ENCODE measurements at regions not wholly inside any gene's neighbourhood (a gene's known extent, or its start where the extent isn't known, plus 50 kb on each side); places are given as distances from the start of the nearest gene placed in this dataset.

DNA sequence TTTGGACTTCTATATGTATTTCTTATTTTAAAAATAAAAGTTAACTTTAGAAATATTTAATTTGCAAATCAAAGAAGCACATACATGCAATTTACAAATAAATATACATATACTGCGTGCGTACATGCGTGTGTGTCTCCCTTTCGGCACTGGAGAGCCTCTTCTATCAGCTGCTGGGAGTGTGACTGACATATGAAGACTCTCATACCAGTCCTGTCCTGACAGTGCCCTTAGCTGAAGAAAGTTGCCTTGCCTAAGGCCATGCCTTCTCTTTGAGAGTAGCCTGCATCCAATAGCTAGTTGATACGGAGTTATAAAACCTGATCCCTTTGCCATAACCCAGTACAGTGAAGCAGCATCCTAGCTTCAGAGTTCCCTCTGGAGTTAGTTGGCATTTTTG lies 282.4 kb upstream of the NEGR1 start:
- no CpG with 5 or more reads among the region's 5 CpGs for whole genome bisulfite sequencing (ENCODE audit: insufficient coverage, insufficient read length)
- Histone ChIP-seq H3K4me1 (ENCODE audit: control insufficient read depth, insufficient read depth, low read length) (no peaks in the 10 kb centered on the region), H3K36me3 (ENCODE audit: control insufficient read depth, insufficient read depth, low read length) (no peaks in the 10 kb centered on the region), H3K9me3 (ENCODE audit: control insufficient read depth, insufficient read depth, low read length) (no peaks in the 10 kb centered on the region), H3K4me3 (ENCODE audit: low read length) (no peak overlapping the region), H3K27ac (ENCODE audit: low read length) (no peak overlapping the region), H3K27me3 (ENCODE audit: control insufficient read depth, insufficient read depth, low read length) (no peaks in the 10 kb centered on the region)
- no peak for DNase-seq (ENCODE audit: low read depth, low spot score)

GRCh38 chr1:72557446-72558049 lies 275.2 kb upstream of the NEGR1 start:
- Histone ChIP-seq H3K4me1 (ENCODE audit: control insufficient read depth, insufficient read depth, low read length) (peaks cover 2% of the 10 kb centered on the region; the same call in 1 of the 2 replicates), H3K36me3 (ENCODE audit: control insufficient read depth, insufficient read depth, low read length) (no peaks in the 10 kb centered on the region), H3K4me3 (ENCODE audit: low read length) (no peak overlapping the region), H3K9me3 (ENCODE audit: control insufficient read depth, insufficient read depth, low read length) (no peaks in the 10 kb centered on the region), H3K27me3 (ENCODE audit: control insufficient read depth, insufficient read depth, low read length) (no peaks in the 10 kb centered on the region), H3K27ac (ENCODE audit: low read length) (no peak overlapping the region)
- DNase-seq (ENCODE audit: low read depth, low spot score), result peak; percentile 16
- no CpG with 5 or more reads among the region's 1 CpG for WGBS (ENCODE audit: insufficient coverage, insufficient read length)

- Histone ChIP-seq H3K9me3 (ENCODE audit: control insufficient read depth, insufficient read depth, low read length) (no peaks in the 10 kb centered on the region), H3K4me3 (ENCODE audit: low read length) (no peak overlapping the region), H3K27ac (ENCODE audit: low read length) (no peak overlapping the region), H3K4me1 (ENCODE audit: control insufficient read depth, insufficient read depth, low read length) (no peaks in the 10 kb centered on the region; the same call in 1 of the 2 replicates), H3K27me3 (ENCODE audit: control insufficient read depth, insufficient read depth, low read length) (no peaks in the 10 kb centered on the region), H3K36me3 (ENCODE audit: control insufficient read depth, insufficient read depth, low read length) (no peaks in the 10 kb centered on the region)
- DNase-seq (ENCODE audit: low read depth, low spot score), result no peak
- WGBS (ENCODE audit: insufficient coverage, insufficient read length), result no CpG with 5 or more reads among the region's 1 CpG
Observed at GRCh38 chr1:72547412-72547811, 265.1 kb upstream of the NEGR1 start.

DNA sequence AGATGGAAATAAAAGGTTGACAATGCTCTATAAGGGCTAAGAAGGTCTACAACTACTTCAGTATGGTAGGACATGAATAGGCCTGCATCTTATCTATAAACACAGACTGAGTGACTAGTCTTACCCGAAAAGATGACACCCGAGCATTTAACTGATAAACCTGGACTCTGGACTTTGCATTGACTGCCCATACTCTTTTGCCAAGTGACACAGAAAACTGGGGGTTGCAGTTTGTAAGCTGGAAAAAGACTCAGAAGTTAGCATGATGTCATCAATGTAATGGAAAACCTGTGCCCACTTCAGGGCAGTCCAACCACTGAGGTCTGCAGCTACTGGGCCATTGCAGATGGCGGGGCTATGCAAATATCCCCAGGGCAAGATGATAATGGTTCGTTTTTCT lies 258.3 kb upstream of the NEGR1 start:
- no peaks in the 10 kb centered on the region for H3K27me3 ChIP-seq (ENCODE audit: control insufficient read depth, insufficient read depth, low read length)
- no peaks in the 10 kb centered on the region for H3K9me3 ChIP-seq (ENCODE audit: control insufficient read depth, insufficient read depth, low read length)
- no peaks in the 10 kb centered on the region for H3K4me1 ChIP-seq (ENCODE audit: control insufficient read depth, insufficient read depth, low read length)
- no peak overlapping the region for H3K27ac ChIP-seq (ENCODE audit: low read length)
- H3K4me3 ChIP-seq (ENCODE audit: low read length), result no peak overlapping the region
- no peaks in the 10 kb centered on the region for H3K36me3 ChIP-seq (ENCODE audit: control insufficient read depth, insufficient read depth, low read length)
- DNase-seq (ENCODE audit: low read depth, low spot score), result no peak
- no CpG with 5 or more reads among the region's 4 CpGs for WGBS (ENCODE audit: insufficient coverage, insufficient read length)

GRCh38 chr1:72535470-72535869 lies 253.1 kb upstream of the NEGR1 start:
- DNase-seq (ENCODE audit: low read depth, low spot score), result no peak
- WGBS (ENCODE audit: insufficient coverage, insufficient read length), result no CpG with 5 or more reads among the region's 2 CpGs
- Histone ChIP-seq H3K27ac (ENCODE audit: low read length) (no peak overlapping the region), H3K4me1 (ENCODE audit: control insufficient read depth, insufficient read depth, low read length) (no peaks in the 10 kb centered on the region), H3K9me3 (ENCODE audit: control insufficient read depth, insufficient read depth, low read length) (no peaks in the 10 kb centered on the region), H3K36me3 (ENCODE audit: control insufficient read depth, insufficient read depth, low read length) (no peaks in the 10 kb centered on the region), H3K4me3 (ENCODE audit: low read length) (no peak overlapping the region), H3K27me3 (ENCODE audit: control insufficient read depth, insufficient read depth, low read length) (no peaks in the 10 kb centered on the region)

GRCh38 chr1:72530646-72531045 lies 248.3 kb upstream of the NEGR1 start:
- no peak for DNase-seq (ENCODE audit: low read depth, low spot score)
- no peaks in the 10 kb centered on the region for H3K27me3 ChIP-seq (ENCODE audit: control insufficient read depth, insufficient read depth, low read length)
- H3K4me1 ChIP-seq (ENCODE audit: control insufficient read depth, insufficient read depth, low read length), result no peaks in the 10 kb centered on the region
- H3K27ac ChIP-seq (ENCODE audit: low read length), result no peak overlapping the region
- no peaks in the 10 kb centered on the region for H3K9me3 ChIP-seq (ENCODE audit: control insufficient read depth, insufficient read depth, low read length)
- WGBS (ENCODE audit: insufficient coverage, insufficient read length), result no CpG with 5 or more reads among the region's 1 CpG
- H3K4me3 ChIP-seq (ENCODE audit: low read length), result no peak overlapping the region
- no peaks in the 10 kb centered on the region for H3K36me3 ChIP-seq (ENCODE audit: control insufficient read depth, insufficient read depth, low read length)

GRCh38 chr1:72526926-72527325 lies 244.6 kb upstream of the NEGR1 start:
- no peak overlapping the region for H3K27ac ChIP-seq (ENCODE audit: low read length)
- no peak for DNase-seq (ENCODE audit: low read depth, low spot score)
- no peaks in the 10 kb centered on the region for H3K9me3 ChIP-seq (ENCODE audit: control insufficient read depth, insufficient read depth, low read length)
- H3K36me3 ChIP-seq (ENCODE audit: control insufficient read depth, insufficient read depth, low read length), result no peaks in the 10 kb centered on the region
- no peak overlapping the region for H3K4me3 ChIP-seq (ENCODE audit: low read length)
- no peaks in the 10 kb centered on the region for H3K27me3 ChIP-seq (ENCODE audit: control insufficient read depth, insufficient read depth, low read length)
- WGBS (ENCODE audit: insufficient coverage, insufficient read length), result no CpG with 5 or more reads among the region's 4 CpGs
- H3K4me1 ChIP-seq (ENCODE audit: control insufficient read depth, insufficient read depth, low read length), result no peaks in the 10 kb centered on the region

GRCh38 chr1:72524021-72524420 lies 241.7 kb upstream of the NEGR1 start:
- Histone ChIP-seq H3K4me1 (ENCODE audit: control insufficient read depth, insufficient read depth, low read length) (no peaks in the 10 kb centered on the region), H3K27ac (ENCODE audit: low read length) (no peak overlapping the region), H3K4me3 (ENCODE audit: low read length) (no peak overlapping the region), H3K27me3 (ENCODE audit: control insufficient read depth, insufficient read depth, low read length) (no peaks in the 10 kb centered on the region), H3K9me3 (ENCODE audit: control insufficient read depth, insufficient read depth, low read length) (no peaks in the 10 kb centered on the region), H3K36me3 (ENCODE audit: control insufficient read depth, insufficient read depth, low read length) (no peaks in the 10 kb centered on the region)
- no peak for DNase-seq (ENCODE audit: low read depth, low spot score)

GRCh38 chr1:72521659-72522058 lies 239.3 kb upstream of the NEGR1 start:
- H3K27ac ChIP-seq (ENCODE audit: low read length), result no peak overlapping the region
- no CpG with 5 or more reads among the region's 2 CpGs for WGBS (ENCODE audit: insufficient coverage, insufficient read length)
- H3K4me1 ChIP-seq (ENCODE audit: control insufficient read depth, insufficient read depth, low read length), result no peaks in the 10 kb centered on the region
- H3K36me3 ChIP-seq (ENCODE audit: control insufficient read depth, insufficient read depth, low read length), result no peaks in the 10 kb centered on the region
- no peaks in the 10 kb centered on the region for H3K27me3 ChIP-seq (ENCODE audit: control insufficient read depth, insufficient read depth, low read length)
- no peak for DNase-seq (ENCODE audit: low read depth, low spot score)
- H3K9me3 ChIP-seq (ENCODE audit: control insufficient read depth, insufficient read depth, low read length), result no peaks in the 10 kb centered on the region
- no peak overlapping the region for H3K4me3 ChIP-seq (ENCODE audit: low read length)

DNA sequence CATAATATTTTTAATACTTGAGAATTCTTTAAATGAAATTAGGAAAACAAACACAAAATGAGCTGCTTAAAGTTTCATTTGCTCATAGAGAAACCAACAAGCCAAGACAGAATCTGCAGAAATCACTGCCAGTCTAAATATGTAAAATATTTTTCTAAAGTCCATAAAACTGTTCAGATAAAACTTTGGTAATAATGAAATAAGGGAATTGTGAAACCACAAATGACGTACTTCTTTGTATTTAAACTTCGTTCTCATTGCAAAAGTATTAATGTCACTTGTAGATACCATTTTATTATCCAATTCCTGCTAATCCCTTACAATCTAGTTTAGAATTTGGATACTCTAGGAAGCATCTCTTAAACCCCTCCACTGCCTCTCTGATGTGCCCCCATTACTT lies 234.5 kb upstream of the NEGR1 start:
- Histone ChIP-seq H3K36me3 (ENCODE audit: control insufficient read depth, insufficient read depth, low read length) (no peaks in the 10 kb centered on the region), H3K27ac (ENCODE audit: low read length) (no peak overlapping the region), H3K4me3 (ENCODE audit: low read length) (no peak overlapping the region), H3K4me1 (ENCODE audit: control insufficient read depth, insufficient read depth, low read length) (no peaks in the 10 kb centered on the region), H3K27me3 (ENCODE audit: control insufficient read depth, insufficient read depth, low read length) (no peaks in the 10 kb centered on the region), H3K9me3 (ENCODE audit: control insufficient read depth, insufficient read depth, low read length) (no peaks in the 10 kb centered on the region)
- DNase-seq (ENCODE audit: low read depth, low spot score), result no peak
- WGBS (ENCODE audit: insufficient coverage, insufficient read length), result no CpG with 5 or more reads among the region's 2 CpGs

DNA sequence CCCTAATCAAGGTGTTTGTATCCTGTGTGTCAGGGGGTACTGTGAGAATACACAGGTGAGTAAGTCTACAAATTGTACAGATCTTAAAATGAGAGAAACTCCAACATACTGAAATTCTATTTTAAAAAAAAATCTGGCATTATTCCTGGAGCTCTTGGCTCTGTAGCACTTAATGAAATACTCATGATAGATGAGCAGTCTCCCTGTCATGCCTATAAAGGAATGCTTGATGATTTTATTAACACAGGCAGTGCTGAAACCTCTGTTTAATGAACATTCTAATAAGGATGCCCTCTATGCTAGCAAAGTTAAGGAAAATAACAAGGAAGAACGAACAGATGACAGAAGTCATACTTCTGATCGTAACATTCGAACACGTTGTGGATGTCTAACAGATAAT lies 233.9 kb upstream of the NEGR1 start:
- no CpG with 5 or more reads among the region's 4 CpGs for WGBS (ENCODE audit: insufficient coverage, insufficient read length)
- Histone ChIP-seq H3K36me3 (ENCODE audit: control insufficient read depth, insufficient read depth, low read length) (no peaks in the 10 kb centered on the region), H3K9me3 (ENCODE audit: control insufficient read depth, insufficient read depth, low read length) (no peaks in the 10 kb centered on the region), H3K4me1 (ENCODE audit: control insufficient read depth, insufficient read depth, low read length) (no peaks in the 10 kb centered on the region; the same call in 1 of the 2 replicates), H3K27me3 (ENCODE audit: control insufficient read depth, insufficient read depth, low read length) (no peaks in the 10 kb centered on the region), H3K27ac (ENCODE audit: low read length) (no peak overlapping the region), H3K4me3 (ENCODE audit: low read length) (no peak overlapping the region)
- no peak for DNase-seq (ENCODE audit: low read depth, low spot score)
